Globus pallidus (tissue), 1 donor: ENCODE measurements at regions not wholly inside any gene's neighbourhood (a gene's known extent, or its start where the extent isn't known, plus 50 kb on each side); places are given as distances from the start of the nearest gene placed in this dataset.

Experiments
- DNase-seq: peaks from one replicate; pipeline ENCODE4 v3.0.0-alpha.2; 2015; ENCODE audit warnings: low spot score

DNA sequence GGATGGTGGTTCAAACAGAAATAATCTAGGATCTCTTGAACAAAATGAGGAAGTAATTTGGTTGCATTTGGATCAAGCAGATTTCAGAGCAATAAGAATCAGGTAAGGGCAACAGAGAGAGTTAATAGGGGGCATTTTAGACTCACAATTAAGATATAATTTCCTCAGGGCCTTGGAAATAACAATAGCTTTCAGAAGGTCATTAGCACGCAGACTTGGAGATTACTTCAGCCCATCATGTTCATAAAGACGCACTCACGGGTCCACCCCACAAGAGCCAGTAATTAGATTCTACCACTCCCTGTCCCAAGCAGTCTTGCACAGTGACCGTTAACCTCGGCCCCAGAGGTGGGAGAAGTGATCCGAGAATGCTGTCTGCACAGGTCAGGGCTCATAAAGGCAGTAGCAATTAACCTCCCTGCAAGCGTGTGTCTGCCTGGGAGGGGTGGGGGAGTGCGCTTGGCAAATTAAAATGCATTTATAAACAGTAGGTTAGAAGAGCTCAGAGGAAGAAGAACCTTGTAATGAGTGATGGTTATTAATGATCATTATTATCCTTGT lies 125.7 kb upstream of the CCDC196 start:
- DNase-seq: no peak

DNA sequence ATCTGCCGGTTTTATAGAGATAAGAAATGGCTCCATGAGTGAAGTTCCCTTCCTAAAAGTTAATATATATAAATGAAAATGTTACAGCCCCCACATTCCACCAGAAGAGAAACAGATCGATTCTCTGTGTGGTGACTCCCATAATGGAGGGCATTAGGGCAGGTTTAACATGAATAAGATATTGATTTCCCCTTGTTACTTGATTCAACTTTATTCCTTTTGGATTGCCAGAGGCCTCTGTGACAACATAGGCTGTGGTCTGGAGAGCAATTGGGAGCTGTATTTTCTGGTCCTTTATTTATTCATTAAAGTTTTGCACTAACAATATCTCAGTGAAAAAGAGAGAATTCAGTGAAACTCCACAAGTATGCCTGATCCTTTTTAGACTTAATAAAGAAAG lies 125.2 kb upstream of the CCDC196 start:
- DNase-seq: no peak

- no peak for DNase-seq
Observed at GRCh38 chr14:66365388-66365787, 120.8 kb upstream of the CCDC196 start.

DNA sequence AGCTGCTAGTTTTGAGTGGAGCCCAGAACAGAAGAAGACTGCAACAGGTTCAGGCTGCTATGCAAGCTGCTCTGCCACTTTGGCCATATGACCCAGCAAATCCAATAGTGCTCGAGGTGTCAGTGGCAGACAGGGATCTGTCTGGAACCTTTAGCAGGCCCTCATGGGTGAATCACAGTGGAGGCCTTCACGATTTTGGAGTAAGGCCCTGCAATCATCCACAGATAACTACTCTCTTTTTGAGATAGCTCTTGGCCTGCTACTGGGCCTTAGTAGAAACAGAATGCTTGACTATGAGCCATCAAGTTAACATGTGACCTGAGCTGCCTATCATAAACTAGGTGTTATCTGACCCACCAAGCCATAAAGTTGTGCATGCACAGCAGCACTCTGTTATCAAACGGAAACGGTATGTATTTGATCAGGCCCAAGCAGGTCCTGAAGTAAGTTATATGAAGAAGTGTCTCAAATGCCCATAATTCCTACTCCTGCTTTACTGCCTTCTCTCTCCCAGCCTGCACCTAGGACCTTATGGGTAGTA lies 116.9 kb upstream of the CCDC196 start:
- no peak for DNase-seq

- no peak for DNase-seq
Observed at GRCh38 chr14:66371776-66372175, 114.4 kb upstream of the CCDC196 start.

DNA sequence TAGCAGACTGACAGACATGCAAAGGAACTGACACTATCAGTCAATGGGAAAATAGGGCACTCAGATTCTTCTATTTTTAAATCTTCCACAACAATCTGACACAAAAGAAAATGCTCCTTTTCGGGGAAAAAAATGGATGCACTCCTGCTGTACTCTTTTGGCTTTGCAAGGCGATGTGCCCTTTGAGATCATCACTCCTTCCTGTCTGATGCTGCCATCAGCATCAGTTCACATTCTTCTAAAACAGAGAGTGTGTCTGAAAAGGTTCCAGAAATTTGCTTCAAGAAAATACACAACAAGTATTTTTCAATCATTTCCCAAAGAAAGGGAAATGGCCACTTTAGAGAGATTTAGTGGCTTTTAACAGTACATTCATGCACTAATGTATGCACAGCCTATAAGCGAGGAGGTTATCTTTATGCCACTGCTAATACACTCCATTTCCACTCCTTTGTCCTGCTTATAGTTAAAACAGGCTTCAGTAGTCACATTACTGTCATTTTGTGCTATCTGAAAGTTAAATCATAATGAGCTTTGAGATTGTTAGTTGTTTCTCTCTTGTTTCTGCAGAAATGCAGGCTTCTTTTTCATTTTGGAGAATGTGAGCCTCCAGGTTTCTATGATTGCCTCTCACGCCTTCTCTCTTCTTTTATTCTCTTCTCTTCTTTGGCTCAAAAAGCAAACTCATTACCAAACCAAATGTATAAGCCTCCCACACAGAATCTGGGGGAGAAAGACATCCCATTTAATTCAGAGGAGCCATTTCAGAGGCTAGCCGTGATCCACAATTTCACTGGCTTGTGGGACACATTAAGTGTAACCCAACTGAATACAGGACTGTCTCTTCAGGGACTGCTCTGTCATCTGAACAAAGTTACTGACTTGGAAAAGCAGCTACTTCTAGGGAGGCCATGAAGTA lies 110.9 kb upstream of the CCDC196 start:
- no peak for DNase-seq

- no peak for DNase-seq
Observed at GRCh38 chr14:66377574-66377973, 108.6 kb upstream of the CCDC196 start.

DNA sequence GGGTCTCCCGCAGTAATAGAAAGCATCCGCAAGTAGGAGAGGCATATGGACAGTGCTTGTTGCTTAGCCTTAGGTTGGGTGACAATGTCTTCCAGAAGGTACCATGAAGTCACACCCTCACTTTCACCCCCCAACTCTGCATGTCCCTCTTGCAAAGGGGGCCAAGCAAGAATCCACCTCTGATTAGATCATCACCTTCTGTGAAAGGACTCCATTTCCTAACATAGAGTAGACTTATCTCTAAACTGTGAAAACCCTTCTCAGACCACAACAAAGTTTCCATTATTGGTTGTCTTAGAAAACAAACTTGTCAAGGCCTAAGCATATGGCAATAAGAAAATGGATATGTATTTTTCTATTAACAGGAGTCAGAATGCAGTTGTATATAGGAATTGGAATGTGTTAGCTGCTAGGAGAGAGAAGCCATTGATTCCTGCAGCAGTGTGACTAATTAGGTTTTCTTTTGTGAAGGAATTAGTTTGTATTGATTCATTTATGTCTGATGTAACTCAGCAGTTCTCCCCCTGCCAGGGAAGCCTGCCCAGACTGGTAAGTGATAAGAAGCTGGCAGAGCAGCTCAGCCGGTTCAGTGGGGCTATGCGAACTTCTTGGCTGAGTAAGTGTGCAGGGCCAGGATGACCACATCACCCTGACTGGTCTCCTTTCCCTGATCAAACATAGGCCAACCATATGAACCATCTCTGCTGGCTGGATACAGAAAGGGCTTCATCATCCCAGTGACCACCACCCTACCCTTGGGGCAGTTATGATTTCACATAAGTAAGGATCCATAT lies 107.3 kb upstream of the CCDC196 start:
- DNase-seq: no peak

DNA sequence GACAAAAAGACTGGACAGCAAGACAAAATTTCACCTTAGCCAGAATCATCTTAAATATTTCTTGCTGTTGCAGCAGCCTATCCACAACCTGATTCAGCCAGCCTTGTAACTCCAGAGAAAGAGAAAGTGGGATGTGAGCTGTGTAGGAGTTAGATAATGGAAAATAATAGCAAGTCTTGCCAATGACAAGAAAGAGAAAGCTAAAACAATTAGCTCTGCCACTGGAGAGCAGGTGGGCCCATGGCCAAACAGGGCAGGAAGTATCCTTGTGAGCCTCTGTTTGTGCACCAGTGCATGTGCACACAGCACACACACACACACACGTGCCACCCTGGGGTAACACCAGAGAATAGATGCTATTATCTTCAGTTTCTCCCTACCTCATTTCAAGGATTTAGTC lies 106.0 kb upstream of the CCDC196 start:
- no peak for DNase-seq

- DNase-seq: no peak
Observed at GRCh38 chr14:66381755-66382154, 104.4 kb upstream of the CCDC196 start.

DNA sequence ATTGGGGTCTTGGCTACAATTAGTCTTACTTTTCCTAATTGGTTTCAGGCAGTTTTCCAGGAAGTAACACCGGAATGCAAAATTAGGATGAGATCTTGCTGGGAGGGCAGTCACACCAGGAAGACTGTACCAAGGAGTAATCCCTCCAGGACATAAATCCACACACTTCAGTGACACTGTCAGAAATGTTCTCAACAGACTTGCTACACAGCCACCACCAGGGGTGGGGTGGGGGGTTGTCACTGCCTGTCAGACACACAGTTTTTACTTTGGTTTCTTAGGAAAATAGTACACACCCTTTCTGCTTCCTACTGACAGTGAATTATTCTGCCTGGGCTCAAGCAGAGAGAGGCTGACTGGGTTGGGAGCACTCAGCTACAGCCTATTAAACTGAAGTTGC lies 102.9 kb upstream of the CCDC196 start:
- DNase-seq: no peak

- no peak for DNase-seq
Observed at GRCh38 chr14:66383771-66384170, 102.4 kb upstream of the CCDC196 start.

GRCh38 chr14:66388516-66388915 lies 97.7 kb upstream of the CCDC196 start:
- no peak for DNase-seq

DNA sequence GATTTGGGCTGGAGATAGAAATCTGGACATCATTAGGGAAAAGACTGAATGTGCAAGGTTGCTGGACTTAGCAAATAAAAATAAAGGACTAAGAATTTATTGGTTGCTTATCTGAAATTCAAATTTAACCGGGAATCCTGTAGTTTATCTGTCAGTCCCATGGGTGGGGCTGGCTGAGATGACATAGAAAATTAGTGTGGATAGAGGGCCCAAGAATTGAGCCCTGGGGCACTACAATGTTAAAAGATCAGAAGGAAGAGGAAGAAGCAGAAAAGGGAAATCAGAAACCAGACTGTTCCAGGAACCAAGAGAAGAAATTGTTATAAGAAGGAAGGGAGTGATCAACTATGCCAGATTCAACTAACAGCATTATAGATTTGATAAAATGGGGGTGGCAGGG lies 96.7 kb upstream of the CCDC196 start:
- no peak for DNase-seq

DNA sequence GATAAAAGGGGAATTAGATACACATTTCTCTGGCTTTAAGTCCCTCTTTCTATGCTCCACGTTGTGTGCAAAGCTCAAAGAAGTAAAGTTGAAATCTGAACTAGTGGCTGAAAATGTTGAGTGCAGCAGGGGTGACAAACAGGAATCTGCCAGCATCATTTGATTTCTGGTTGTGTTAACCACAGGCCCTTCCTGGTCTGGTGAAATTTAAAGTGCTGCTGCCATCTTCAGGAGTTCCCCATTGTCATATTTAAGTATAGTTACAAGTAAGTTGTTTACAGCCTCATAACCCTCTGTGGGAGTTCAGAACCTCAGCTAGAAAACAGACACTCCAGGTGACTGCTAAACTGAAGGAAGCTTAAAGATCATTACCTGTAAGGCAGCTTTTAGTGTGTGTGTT lies 90.9 kb upstream of the CCDC196 start:
- no peak for DNase-seq

DNA sequence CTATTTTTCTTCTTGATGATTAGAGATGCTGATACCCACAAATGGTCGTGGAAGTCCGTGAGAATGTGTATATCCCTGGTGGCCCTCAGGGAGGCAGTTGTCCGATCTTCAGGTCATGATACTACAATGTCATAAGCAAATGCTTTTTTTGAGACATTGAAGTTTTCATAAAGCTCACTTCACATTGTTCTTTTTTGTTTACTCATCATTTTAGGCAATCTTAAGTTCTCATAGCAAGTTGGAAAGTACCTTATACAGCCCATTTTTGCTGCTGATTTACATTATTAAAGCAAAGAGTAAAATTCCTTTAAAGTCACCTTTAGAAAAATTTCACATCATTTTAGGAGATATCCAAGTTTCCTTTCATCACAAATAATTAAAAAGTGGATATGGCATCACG lies 90.0 kb upstream of the CCDC196 start:
- DNase-seq: no peak

- DNase-seq: no peak
Observed at GRCh38 chr14:66398437-66398836, 87.7 kb upstream of the CCDC196 start.

- DNase-seq: no peak
Observed at GRCh38 chr14:66401449-66402095, 84.6 kb upstream of the CCDC196 start.

DNA sequence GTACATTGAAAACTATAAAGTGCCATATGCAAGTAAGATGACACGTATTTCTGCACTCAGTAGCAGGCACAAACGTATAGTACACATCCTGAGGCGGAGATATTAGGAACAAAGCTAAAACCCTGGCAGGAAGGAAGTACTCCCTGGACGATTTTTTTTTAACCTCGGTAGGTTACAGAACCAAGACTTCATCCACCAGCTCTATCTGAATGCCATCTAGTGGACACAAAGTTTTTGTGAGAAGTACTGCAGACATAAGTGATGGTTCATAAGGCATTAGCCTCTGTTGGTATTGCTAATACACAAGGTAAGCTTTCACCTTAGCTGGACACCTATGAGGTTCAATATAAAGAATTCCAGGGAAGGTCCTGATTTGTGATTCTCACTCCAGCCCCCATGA lies 83.0 kb upstream of the CCDC196 start:
- no peak for DNase-seq

GRCh38 chr14:66404051-66404545 lies 82.1 kb upstream of the CCDC196 start:
- no peak for DNase-seq

DNA sequence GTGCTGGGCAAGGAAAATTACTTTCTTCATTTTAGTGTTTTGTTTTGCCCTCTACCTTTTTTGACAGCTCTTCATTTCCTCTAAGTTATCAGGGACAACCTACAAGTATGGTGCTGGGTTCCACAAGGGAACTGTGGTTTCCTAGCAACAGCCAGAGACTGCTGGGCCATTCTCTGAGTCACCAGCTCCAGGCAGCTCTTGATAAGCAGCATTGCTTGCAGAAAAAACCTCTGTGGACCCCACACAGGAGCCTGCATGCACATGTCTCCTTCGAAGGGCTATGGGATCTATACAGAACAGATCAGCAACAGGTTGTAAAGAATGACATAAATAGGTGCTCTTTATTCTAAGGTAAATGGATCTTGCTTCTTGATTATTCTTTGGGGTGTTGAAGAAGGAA lies 81.0 kb upstream of the CCDC196 start:
- no peak for DNase-seq

GRCh38 chr14:66413901-66414300 lies 72.3 kb upstream of the CCDC196 start:
- no peak for DNase-seq
